Natural killer cell treated with Interleukin-12 subunit alpha and Interleukin-12 subunit beta and Interleukin-15 and Interleukin-18, amount 100 ng/mL, for 72 hours (primary cell): ENCODE measurements at regions not wholly inside any gene's neighbourhood (a gene's known extent, or its start where the extent isn't known, plus 50 kb on each side); places are given as distances from the start of the nearest gene placed in this dataset.

Source experiments
- ATAC-seq, 2 donors: fragments of 150-1000 bp; cut with Tn5 transposase in 1 of 2; sonication (Bioruptor Pico), chemical (Tn5 transposase) in 1 of 2; 2 replicates each; pipeline ENCODE4 v1.10.0; 2021
- DNase-seq: peaks from one replicate; pipeline ENCODE4 v3.0.0; 2022; ENCODE audit warnings: low spot score
- H3K27ac Mint-ChIP-seq, 2 donors: 1 replicate in 1 of 2; 2 replicates in 1 of 2; pipeline ENCODE4 v1.8.0; 2022; ENCODE audit warnings: mixed read lengths in 2 of 2, mild to moderate bottlenecking in 1 of 2, moderate library complexity in 1 of 2
- H3K27me3 Mint-ChIP-seq, 2 donors: 1 replicate in 1 of 2; 2 replicates in 1 of 2; pipeline ENCODE4 v1.8.0; 2022; ENCODE audit warnings: mixed read lengths in 2 of 2
- H3K36me3 Mint-ChIP-seq: one replicate; pipeline ENCODE4 v1.8.0; 2022; ENCODE audit warnings: mixed read lengths
- H3K4me1 Mint-ChIP-seq, 2 donors: 1 replicate in 1 of 2; 2 replicates in 1 of 2; pipeline ENCODE4 v1.8.0; 2022; ENCODE audit warnings: low read depth in 2 of 2, mixed read lengths in 2 of 2, mild to moderate bottlenecking in 1 of 2
- H3K4me3 Mint-ChIP-seq: one replicate; pipeline ENCODE4 v1.8.0; 2022; ENCODE audit warnings: mixed read lengths
- H3K9me3 Mint-ChIP-seq: 2 replicates; pipeline ENCODE4 v1.8.0; 2022; ENCODE audit warnings: mixed read lengths

DNA sequence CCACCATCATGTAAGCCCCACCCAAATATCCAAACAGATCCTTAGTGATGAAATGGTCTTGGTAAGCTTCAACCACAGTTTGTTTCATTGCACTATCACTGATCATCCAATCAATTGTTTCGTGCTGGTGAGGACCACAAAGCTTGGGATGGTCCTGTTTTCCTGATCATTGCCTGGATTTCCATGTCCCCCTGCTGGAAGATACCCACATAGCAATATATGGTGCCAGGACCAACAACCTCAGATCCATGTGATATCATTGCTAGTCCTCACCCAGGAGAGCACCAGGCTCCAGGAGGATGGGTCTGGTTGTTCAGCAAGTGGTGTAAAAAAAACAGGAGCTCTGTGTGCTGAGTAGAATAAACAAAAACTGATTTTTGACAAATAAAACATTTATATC lies 206.5 kb upstream of the SH3BP4 start:
- no peak for DNase-seq
- no peak for ATAC-seq
- Mint-ChIP-seq H3K9me3 (peaks cover 2% of the 10 kb centered on the region), H3K4me1 (no peaks in the 10 kb centered on the region), H3K27me3 (peaks cover 18 to 50% of the 10 kb centered on the region in 2 donors), H3K36me3 (peaks cover 9% of the 10 kb centered on the region), H3K27ac (no peak overlapping the region), H3K4me3 (no peak overlapping the region)

DNA sequence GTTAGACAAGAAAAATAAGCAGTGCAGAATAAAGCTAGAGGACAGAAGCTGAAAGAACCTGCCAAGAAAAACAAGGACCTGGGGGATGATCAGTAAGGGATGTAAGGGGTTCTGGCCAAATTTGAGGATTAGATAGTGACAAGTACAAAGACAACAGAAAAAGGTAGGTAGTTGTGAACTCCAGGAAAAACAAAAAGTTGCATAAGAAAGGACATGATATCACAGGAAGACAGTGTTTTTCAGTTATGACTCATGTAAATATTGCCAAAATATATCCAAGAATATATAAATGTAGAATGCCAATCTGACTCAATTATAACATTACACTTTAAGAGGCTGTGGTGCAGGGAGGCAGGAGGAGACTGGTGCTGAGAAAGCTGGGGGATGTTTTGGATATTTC lies 209.8 kb upstream of the SH3BP4 start:
- Mint-ChIP-seq H3K4me1 (no peaks in the 10 kb centered on the region), H3K4me3 (no peak overlapping the region), H3K9me3 (peaks cover 2% of the 10 kb centered on the region), H3K27me3 (peaks cover 27 to 43% of the 10 kb centered on the region in 2 donors), H3K27ac (no peak overlapping the region), H3K36me3 (peaks cover 9% of the 10 kb centered on the region)
- ATAC-seq (no peak), DNase-seq (no peak)

DNA sequence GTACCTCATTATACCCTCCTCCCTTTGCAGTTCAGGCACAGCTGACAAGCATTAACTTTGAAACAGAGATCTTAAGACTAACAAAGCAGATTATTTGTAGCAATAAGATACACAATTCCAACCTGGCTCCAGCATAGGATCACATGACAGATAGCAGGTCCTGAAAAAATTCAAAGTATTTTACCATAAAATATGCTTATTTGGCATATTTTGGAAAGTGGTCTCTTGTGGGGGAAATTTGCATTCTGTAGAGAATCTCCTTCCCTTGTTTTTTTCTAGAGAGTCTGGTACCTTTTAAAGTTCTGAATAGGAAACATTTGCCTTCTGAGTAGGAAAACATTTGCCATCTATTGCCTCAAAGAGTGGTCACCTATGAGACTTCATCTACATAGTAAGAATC lies 212.8 kb upstream of the SH3BP4 start:
- H3K27ac Mint-ChIP-seq: no peak overlapping the region
- H3K36me3 Mint-ChIP-seq: peaks cover 9% of the 10 kb centered on the region
- DNase-seq (no peak), ATAC-seq (no peak)
- H3K4me3 Mint-ChIP-seq: no peak overlapping the region
- H3K27me3 Mint-ChIP-seq: peaks cover 21 to 27% of the 10 kb centered on the region in 2 donors
- peaks cover 2% of the 10 kb centered on the region for H3K9me3 Mint-ChIP-seq
- H3K4me1 Mint-ChIP-seq: no peaks in the 10 kb centered on the region

DNA sequence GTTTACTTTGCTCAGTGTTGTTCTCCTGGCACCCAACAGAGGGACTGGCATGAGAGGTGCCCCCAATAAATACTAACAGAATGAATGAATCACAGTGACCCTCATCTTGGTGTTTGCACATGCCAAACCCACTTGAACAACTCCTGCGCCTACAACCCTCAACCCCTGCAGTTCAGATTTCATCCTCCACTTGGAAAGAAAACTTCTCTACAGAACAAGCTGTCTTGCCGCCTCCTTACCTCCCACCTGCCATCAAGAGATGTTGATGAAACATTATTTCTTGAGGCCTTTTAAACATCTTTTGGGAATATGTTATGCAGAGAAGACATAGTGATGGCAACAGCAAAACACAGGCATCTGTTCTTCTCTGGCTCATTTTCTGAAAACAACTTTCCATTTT lies 216.0 kb upstream of the SH3BP4 start:
- Mint-ChIP-seq H3K9me3 (no peaks in the 10 kb centered on the region), H3K36me3 (peaks cover under 1% of the 10 kb centered on the region), H3K4me3 (no peak overlapping the region), H3K27ac (no peak overlapping the region), H3K4me1 (no peaks in the 10 kb centered on the region), H3K27me3 (peaks cover 14 to 30% of the 10 kb centered on the region in 2 donors)
- no peak for DNase-seq
- no peak for ATAC-seq

DNA sequence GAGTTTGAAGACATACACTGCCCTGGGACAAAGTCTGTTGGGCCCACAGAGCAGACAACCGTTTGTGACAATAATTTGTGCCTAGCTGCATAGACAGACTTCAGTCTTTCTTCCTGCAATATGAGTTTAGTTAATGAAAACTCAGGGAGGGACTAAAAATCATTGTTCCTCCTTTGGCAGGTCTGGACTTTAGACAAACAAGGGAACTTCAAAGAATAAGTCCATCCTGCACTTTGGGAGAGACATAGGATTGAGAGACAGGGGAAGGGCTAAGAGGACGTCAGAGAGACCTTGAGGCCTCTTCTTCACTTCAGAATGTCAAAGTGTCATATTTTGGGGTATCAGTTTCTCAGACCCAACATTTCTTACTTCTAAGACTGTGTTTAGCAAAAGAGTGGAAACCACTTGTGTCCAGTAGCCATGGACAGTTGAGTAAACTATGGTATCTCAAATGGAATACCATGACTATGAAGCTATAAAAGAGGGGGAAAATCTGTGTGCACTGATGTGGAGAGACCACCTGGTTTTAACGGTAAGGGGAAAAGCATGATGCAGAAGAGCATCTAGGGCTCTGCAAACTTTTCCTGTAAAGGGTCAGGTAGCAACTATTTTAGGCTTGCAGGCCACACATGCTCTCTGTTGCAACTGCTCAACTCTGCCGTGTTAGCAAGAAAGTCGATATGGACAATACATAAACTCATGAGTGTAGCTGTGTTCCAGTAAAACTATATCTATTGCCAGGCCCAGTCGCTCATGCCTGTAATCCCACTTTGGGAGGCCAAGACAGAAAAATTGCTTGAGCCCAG lies 217.8 kb upstream of the SH3BP4 start:
- Mint-ChIP-seq H3K27ac (no peak overlapping the region), H3K4me3 (no peak overlapping the region), H3K4me1 (no peaks in the 10 kb centered on the region), H3K9me3 (no peaks in the 10 kb centered on the region), H3K36me3 (no peaks in the 10 kb centered on the region), H3K27me3 (peaks cover 11 to 29% of the 10 kb centered on the region in 2 donors)
- ATAC-seq: no peak
- DNase-seq: no peak

DNA sequence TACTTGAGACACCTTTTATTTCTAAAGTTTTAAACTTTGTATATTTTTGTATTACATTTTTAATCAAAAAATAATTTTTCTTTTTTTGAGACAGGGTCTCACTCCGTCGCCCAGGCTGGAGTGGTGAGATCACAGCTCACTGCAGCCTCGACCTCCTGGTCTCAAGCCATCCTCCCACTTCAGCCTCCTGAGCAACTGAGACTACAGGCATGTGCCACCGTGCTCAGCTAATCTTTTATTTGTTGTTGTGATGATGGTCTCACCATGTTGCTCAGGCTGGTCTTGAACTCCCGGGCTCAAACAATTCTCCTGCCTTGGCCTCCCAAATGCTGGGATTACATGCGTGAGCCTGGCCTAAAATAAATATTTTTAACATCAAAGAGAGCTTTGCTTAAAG lies 218.7 kb upstream of the SH3BP4 start:
- H3K27me3 Mint-ChIP-seq: peaks cover 7 to 25% of the 10 kb centered on the region in 2 donors
- no peak overlapping the region for H3K4me3 Mint-ChIP-seq
- ATAC-seq (no peak), DNase-seq (no peak)
- H3K4me1 Mint-ChIP-seq: no peaks in the 10 kb centered on the region
- no peaks in the 10 kb centered on the region for H3K36me3 Mint-ChIP-seq
- no peak overlapping the region for H3K27ac Mint-ChIP-seq
- no peaks in the 10 kb centered on the region for H3K9me3 Mint-ChIP-seq

DNA sequence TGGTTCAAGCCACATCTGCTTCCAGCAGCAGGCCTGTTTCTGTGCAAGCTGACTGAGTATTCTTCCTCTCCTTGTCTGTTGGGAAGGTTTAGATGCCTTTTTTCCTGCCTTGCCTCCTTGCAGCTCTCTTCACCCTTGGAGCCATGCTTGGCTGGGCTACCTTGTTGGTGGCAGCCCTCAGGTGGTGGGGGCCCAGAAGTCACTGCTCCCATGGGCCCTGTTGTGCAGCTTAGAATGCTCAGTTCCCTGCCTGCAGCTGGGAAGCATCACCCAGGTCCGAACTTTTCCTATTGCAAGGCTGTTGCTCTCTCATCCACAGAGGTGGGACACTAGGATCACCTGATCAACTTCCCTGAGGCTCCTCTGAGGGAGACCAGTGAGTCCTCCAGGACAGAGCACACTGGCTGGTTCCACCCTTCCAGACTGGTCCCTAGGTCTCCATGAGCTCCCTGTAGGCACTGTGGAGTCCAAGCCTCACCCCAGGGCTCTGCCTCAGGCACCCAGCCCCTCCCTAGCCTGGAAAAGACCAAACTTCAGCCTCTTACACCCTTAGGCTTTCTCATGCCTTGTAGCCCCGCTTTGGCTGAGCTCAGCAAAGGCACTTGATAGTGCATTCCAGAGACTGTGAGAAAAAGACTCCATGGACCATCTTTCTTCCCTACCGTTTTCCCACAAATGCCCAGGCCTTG lies 219.3 kb upstream of the SH3BP4 start:
- ATAC-seq: peak in 1 of 2 donors; percentile 46
- H3K27me3 Mint-ChIP-seq: peaks cover 2 to 20% of the 10 kb centered on the region in 2 donors
- no peaks in the 10 kb centered on the region for H3K4me1 Mint-ChIP-seq
- no peak for DNase-seq
- H3K4me3 Mint-ChIP-seq: no peak overlapping the region
- H3K36me3 Mint-ChIP-seq: no peaks in the 10 kb centered on the region
- H3K9me3 Mint-ChIP-seq: no peaks in the 10 kb centered on the region
- no peak overlapping the region for H3K27ac Mint-ChIP-seq

DNA sequence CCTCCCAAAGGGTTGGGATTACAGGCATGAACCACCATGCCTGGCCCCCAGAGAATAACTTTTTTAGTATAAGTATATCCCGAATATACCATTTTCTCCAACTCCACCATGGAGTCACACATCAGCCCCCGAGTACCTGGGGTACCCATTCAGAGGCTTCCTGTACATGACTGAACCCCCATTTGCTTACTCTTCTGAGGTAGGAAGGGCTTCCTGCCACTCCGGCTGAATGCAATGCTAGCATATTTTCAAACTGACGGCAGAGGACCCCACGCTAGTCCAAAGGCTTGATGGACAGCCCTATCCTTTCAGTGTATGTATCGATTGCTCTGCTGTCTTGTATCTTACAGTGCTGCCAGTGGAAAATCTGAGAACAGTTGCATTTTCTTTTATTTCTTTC lies 220.6 kb upstream of the SH3BP4 start:
- H3K4me1 Mint-ChIP-seq: no peaks in the 10 kb centered on the region
- peaks cover 4 to 19% of the 10 kb centered on the region in 2 donors for H3K27me3 Mint-ChIP-seq
- ATAC-seq (no peak), DNase-seq (no peak)
- no peak overlapping the region for H3K4me3 Mint-ChIP-seq
- no peaks in the 10 kb centered on the region for H3K36me3 Mint-ChIP-seq
- H3K9me3 Mint-ChIP-seq: no peaks in the 10 kb centered on the region
- no peak overlapping the region for H3K27ac Mint-ChIP-seq

DNA sequence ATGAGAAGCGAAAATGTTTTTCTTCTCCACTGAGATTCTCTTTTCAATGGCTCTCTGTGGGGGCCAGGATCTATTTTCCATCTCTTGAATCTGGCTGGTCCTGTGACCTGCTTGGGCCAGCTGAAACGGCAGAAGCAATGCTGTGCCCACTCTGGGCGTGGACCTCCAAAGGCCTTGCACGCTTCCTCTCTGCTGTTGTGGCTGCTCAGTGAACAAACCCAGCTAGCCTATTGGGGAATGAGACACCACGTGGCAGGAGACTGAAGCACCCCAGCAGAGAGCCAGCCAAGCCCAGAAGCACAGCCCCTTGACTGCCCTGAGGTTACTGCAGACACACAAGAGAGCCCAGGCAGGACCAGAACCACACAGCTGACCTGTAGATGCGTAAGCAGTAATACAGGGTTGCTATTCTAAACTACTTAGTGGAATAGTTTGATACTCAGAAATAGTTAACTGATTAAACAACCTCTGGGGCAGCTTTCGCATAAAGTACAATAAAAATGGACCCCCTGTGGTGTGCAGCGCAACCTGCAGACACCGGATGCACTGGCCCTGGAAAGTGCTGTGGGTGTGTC lies 221.7 kb upstream of the SH3BP4 start:
- Mint-ChIP-seq H3K36me3 (no peaks in the 10 kb centered on the region), H3K27ac (no peak overlapping the region), H3K27me3 (peaks cover 9 to 24% of the 10 kb centered on the region in 2 donors), H3K4me3 (no peak overlapping the region), H3K9me3 (no peaks in the 10 kb centered on the region), H3K4me1 (no peaks in the 10 kb centered on the region)
- DNase-seq (no peak), ATAC-seq (peak; percentile 32 to 47)

DNA sequence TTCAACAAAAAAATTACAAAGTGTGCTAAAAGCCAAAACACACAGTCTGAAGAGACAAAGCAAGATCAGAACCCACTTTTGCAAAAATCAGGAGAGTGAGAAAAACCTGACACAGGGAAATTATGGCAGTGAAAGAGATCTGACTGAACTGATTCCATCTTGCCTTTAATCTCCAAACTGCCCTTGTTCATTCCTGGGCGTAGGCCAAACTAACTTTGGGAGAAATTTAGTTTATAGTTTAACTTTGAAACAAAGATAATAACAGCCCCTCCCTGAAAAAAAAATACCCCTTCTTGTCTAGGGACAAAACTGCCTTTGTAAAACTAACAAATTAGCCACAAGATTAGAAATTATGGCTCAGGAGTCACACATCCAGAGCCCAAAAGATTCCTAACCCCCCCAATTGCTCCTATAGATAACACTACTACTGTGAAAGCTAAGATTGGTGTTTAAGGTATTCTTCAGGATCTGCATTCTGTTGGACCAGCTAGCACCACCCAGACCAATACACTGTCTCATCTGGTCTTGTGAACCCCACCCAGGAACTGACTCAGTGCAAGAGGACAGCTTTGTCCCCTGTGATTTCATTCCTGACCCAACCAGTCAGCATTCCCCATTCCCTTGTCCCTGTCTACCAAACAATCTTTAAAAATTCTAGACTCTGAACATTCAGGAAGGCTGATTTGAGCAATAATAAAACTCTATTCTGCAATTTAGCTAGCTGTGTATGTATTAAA lies 226.1 kb upstream of the SH3BP4 start:
- DNase-seq (no peak), ATAC-seq (no peak)
- H3K9me3 Mint-ChIP-seq: no peaks in the 10 kb centered on the region
- H3K36me3 Mint-ChIP-seq: no peaks in the 10 kb centered on the region
- H3K4me3 Mint-ChIP-seq: no peak overlapping the region
- no peaks in the 10 kb centered on the region for H3K4me1 Mint-ChIP-seq
- peaks cover 9 to 19% of the 10 kb centered on the region in 2 donors for H3K27me3 Mint-ChIP-seq
- H3K27ac Mint-ChIP-seq: no peak overlapping the region

DNA sequence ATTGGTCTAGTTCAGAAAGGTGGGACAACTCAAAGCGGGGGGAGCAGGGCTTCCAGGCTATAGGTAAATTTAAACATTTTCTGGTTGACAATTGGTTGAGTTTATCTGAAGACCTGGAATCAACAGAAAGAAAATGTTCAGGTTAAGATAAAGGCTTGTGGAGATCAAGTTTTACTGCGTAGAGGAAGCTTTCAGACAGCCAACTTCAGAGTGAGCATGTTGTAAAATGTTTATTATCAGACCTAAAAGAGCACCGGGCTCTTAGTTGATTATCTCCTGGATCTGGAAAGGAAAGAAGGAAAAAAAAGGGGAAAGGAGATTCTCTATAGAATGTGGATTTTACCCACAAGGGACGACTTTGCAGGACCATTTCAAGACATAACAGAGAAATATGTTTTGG lies 227.0 kb upstream of the SH3BP4 start:
- no peaks in the 10 kb centered on the region for H3K4me1 Mint-ChIP-seq
- H3K4me3 Mint-ChIP-seq: no peak overlapping the region
- no peak overlapping the region for H3K27ac Mint-ChIP-seq
- ATAC-seq (no peak), DNase-seq (no peak)
- H3K36me3 Mint-ChIP-seq: no peaks in the 10 kb centered on the region
- peaks cover 11 to 19% of the 10 kb centered on the region in 2 donors for H3K27me3 Mint-ChIP-seq
- no peaks in the 10 kb centered on the region for H3K9me3 Mint-ChIP-seq

DNA sequence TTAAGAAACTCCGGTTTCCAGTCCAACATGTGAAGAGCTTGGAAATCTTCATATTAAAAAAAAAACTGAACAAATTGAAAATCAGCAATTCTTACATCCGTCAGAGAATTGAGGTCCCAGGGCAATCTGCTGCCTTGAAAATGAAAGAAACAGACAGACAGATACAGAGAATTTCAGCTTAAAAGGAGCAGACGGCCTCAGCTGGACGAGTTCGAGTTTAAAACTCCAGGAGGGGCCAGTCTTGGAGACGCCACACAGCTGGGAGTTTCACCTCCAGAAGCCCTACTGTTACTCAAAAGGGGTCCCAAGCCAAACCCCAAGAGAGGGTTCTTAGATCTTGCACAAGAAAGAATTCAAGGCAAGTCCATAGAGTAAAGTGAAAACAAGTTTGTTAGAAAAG lies 226.5 kb upstream of the ARL4C start:
- Mint-ChIP-seq H3K4me3 (no peak overlapping the region), H3K27me3 (peaks cover 13 to 19% of the 10 kb centered on the region in 2 donors), H3K27ac (no peak overlapping the region), H3K9me3 (no peaks in the 10 kb centered on the region), H3K36me3 (no peaks in the 10 kb centered on the region), H3K4me1 (no peaks in the 10 kb centered on the region)
- DNase-seq (no peak), ATAC-seq (no peak)

DNA sequence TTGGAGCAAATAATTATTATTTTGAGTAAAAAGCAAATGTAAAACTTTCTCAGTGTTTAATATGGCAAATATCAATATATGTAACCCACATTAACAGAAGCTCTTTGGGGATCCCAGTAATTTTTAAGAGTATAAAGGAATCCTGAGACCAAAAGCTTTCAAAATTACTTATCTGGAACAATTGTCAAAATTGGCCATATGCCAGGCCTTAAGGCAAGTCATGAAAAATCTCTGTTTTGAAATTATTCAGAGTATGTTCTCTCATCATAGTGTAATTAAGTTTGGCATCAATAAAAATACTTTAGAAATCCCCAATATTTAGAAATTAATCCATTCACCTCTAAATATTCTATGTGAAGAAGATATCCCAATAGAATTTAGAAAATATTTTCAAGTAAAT lies 225.3 kb upstream of the ARL4C start:
- H3K4me3 Mint-ChIP-seq: no peak overlapping the region
- H3K4me1 Mint-ChIP-seq: no peaks in the 10 kb centered on the region
- no peaks in the 10 kb centered on the region for H3K9me3 Mint-ChIP-seq
- DNase-seq (no peak), ATAC-seq (no peak)
- H3K36me3 Mint-ChIP-seq: no peaks in the 10 kb centered on the region
- peaks cover 13 to 19% of the 10 kb centered on the region in 2 donors for H3K27me3 Mint-ChIP-seq
- no peak overlapping the region for H3K27ac Mint-ChIP-seq
